ENCODE measurements at regions not wholly inside any gene's neighbourhood (a gene's known extent, or its start where the extent isn't known, plus 50 kb on each side); places are given as distances from the start of the nearest gene placed in this dataset.

- TF ChIP-seq, protein P1, sequence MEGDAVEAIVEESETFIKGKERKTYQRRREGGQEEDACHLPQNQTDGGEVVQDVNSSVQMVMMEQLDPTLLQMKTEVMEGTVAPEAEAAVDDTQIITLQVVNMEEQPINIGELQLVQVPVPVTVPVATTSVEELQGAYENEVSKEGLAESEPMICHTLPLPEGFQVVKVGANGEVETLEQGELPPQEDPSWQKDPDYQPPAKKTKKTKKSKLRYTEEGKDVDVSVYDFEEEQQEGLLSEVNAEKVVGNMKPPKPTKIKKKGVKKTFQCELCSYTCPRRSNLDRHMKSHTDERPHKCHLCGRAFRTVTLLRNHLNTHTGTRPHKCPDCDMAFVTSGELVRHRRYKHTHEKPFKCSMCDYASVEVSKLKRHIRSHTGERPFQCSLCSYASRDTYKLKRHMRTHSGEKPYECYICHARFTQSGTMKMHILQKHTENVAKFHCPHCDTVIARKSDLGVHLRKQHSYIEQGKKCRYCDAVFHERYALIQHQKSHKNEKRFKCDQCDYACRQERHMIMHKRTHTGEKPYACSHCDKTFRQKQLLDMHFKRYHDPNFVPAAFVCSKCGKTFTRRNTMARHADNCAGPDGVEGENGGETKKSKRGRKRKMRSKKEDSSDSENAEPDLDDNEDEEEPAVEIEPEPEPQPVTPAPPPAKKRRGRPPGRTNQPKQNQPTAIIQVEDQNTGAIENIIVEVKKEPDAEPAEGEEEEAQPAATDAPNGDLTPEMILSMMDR (conservative IDR thresholded peaks at IDR 0.05; ENCODE audit: low read length): no peak
- no peak for TF ChIP-seq EZH2phosphoT487 (IDR thresholded peaks at IDR 0.05; ENCODE audit: borderline replicate concordance, low read depth, low read length)
These were observed 124.6 kb downstream of the IER5 start for GRCh38 chr1:181213056-181213455.
